ENCODE measurements at regions not wholly inside any gene's neighbourhood (a gene's known extent, or its start where the extent isn't known, plus 50 kb on each side); places are given as distances from the start of the nearest gene placed in this dataset.

DNA sequence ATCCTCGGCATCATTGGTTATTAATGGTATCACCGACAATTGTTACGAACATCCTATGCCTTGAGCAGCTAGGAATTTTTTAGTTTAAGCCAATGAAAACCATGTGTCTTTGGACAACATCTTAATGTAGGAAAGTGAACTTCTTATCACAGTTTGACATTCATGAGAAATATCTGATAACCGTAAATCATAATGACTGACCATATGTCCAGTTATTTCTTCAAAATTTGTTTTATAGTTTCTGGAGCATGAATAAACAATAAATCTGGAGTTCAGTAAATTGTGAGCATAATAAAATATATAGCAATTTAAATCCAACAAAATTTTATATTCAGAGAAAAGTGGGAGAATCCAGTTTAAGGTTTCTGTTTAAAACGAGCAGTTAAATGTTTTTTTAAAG, 970.1 kb upstream of the ADGRB3 start:
- TF ChIP-seq POLR2A (IDR thresholded peaks at IDR 0.05): no peak
- TF ChIP-seq, protein P1, sequence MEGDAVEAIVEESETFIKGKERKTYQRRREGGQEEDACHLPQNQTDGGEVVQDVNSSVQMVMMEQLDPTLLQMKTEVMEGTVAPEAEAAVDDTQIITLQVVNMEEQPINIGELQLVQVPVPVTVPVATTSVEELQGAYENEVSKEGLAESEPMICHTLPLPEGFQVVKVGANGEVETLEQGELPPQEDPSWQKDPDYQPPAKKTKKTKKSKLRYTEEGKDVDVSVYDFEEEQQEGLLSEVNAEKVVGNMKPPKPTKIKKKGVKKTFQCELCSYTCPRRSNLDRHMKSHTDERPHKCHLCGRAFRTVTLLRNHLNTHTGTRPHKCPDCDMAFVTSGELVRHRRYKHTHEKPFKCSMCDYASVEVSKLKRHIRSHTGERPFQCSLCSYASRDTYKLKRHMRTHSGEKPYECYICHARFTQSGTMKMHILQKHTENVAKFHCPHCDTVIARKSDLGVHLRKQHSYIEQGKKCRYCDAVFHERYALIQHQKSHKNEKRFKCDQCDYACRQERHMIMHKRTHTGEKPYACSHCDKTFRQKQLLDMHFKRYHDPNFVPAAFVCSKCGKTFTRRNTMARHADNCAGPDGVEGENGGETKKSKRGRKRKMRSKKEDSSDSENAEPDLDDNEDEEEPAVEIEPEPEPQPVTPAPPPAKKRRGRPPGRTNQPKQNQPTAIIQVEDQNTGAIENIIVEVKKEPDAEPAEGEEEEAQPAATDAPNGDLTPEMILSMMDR (IDR thresholded peaks at IDR 0.05): no peak
